ENCODE measurements at regions not wholly inside any gene's neighbourhood (a gene's known extent, or its start where the extent isn't known, plus 50 kb on each side); places are given as distances from the start of the nearest gene placed in this dataset.

- in situ Hi-C loops (cut with HindIII; ENCODE audit: low sequenced_read_pairs) = no loop called here
Observed at GRCh38 chr2:103664690-103665089, 902.9 kb downstream of the TMEM182 start.

GRCh38 chr2:103667335-103667884, 905.6 kb downstream of the TMEM182 start:
- in situ Hi-C loops (cut with HindIII; ENCODE audit: low sequenced_read_pairs) = no loop called here

DNA sequence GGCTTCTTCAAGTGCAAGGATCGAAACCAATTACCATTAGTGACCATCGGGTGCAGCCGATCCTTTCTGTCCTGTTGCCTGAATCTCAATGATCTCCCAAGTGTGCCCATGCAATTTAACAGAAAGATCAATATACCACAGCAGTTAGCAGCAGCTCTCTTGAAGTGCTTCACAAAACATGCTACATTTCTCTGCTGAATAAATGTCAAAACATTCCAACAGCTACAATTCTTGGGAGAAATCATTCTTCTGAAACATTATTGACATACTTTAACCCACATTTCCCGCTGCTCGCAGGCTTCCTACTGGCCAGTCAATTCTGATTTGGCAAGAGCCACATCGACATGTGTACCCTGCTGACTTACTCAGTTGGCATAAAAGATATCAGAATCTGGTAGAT, 907.7 kb downstream of the TMEM182 start:
- in situ Hi-C loops (cut with HindIII; ENCODE audit: low sequenced_read_pairs) = no loop called here
